ENCODE measurements at regions not wholly inside any gene's neighbourhood (a gene's known extent, or its start where the extent isn't known, plus 50 kb on each side); places are given as distances from the start of the nearest gene placed in this dataset.

DNA sequence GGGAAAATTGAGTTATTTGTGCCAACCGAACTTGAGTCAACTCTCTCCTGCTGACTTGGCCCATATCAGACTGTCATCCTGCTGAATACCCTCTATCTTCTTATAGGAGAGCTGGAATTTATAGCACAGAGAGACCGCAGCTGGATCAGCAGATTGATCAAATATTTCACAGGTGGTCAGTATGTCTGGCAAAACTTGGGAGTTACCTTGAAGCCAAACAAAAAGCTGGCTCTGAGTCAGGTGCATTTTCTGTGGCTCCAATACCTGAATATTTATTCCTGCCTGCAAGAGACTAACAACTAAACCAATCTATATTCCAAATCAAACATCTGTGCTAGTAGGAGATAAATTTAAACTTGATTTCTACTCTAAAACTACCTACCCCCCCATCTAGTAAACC lies 752.1 kb upstream of the ALCAM start:
- DNase-seq (ENCODE audit: low read depth, low spot score), result no peak

DNA sequence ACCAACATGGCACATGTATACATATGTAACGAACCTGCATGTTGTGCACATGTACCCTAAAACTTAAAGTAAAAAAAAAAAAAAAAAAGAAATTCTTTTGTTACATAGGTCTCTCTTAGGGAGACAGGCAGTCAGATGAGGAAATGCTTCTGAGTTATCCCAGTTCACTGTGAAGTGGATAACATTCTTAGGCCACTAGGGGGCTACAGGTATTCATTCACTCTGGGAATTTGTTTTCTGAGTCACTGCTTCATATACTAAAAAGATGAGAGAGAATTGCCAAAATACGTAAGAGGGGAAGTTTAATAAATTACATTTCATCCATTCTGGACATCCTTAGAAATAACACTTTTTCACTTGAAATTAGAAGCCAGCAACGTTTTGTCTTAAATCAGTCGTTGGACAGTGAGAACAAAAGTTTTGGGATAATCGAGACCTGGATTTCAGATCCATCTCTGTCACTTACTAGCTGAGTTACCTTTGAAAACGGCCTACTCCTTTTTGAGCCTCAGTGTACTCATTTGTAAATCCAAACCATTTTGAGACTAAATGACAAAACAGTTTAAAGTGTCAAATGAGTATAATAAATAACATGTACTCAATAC lies 738.4 kb upstream of the ALCAM start:
- DNase-seq (ENCODE audit: low read depth, low spot score), result peak; percentile 20

DNA sequence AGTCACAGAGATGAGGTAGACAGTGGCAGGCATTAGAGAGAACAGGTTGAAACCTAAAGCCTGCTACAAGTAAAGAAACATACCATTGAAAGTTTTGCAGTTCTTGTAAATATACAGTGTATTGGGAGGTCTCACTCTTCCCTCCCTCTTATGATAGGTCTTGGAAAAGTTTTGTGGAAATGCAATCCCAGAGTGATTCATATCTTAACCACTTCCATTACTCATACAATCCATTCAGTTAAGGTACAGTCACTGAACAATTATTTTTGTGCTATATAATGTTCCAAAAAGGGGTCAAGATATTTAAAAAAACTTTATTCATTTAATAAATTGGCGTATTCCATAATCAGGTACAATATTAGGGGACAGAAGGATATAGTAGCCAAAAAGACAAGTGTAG lies 737.7 kb upstream of the ALCAM start:
- no peak for DNase-seq (ENCODE audit: low read depth, low spot score)

DNA sequence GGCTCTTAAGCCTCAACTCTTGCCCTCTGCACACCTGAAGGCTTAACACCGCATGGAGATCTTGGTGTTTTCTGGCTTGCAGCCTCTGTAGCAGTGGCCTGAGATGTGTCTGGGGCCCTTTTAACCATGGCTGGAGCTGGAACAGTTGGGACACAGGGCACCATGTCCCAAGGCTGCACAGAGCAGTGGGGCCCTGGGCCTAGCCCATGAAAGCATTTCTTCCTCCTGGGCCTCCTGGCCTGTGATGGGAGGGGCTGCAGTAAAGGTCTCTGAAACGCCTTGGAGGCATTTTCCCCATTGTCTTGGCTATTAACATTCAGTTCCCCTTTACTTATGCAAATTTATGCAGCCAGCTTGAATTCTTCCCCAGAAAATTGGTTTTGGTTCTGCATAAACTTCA lies 735.5 kb upstream of the ALCAM start:
- DNase-seq (ENCODE audit: low read depth, low spot score), result no peak

DNA sequence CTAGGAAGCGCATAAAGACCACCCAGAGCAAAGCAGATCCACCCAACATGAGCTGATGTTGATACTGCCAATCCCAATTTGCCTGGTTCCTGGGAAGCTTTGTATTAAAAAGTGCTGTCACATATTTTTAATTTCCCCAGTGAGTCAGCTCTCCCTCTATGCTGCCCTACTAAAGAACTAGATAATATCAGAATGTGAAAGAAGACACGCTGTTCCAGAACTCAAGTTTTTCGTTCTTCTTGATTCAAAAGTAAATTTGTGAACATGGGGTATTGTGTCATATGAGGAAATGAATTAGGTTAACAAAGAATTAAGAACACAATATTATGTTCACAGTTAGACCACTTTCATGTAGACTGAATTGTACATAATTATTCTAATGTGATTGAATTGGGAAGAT lies 734.2 kb upstream of the ALCAM start:
- DNase-seq (ENCODE audit: low read depth, low spot score), result no peak

DNA sequence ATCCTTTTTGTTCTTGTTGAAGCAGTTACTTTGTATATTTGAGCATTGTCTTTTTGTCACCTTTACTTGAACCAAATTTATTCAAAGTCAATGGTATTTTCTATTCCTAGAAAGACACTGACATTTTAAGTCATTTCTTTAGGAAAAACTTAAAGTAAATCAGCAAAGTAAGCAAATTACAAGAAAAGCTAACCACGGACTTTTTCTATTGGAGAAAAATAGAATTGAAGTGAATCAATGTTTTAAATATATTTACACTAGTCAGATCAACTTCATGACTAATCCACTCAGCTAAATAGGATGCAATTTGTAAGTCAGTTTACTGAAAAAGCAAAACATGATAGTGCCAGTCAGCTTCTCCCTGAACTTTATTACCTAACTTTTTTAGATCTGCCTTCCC lies 733.8 kb upstream of the ALCAM start:
- DNase-seq (ENCODE audit: low read depth, low spot score), result no peak

DNA sequence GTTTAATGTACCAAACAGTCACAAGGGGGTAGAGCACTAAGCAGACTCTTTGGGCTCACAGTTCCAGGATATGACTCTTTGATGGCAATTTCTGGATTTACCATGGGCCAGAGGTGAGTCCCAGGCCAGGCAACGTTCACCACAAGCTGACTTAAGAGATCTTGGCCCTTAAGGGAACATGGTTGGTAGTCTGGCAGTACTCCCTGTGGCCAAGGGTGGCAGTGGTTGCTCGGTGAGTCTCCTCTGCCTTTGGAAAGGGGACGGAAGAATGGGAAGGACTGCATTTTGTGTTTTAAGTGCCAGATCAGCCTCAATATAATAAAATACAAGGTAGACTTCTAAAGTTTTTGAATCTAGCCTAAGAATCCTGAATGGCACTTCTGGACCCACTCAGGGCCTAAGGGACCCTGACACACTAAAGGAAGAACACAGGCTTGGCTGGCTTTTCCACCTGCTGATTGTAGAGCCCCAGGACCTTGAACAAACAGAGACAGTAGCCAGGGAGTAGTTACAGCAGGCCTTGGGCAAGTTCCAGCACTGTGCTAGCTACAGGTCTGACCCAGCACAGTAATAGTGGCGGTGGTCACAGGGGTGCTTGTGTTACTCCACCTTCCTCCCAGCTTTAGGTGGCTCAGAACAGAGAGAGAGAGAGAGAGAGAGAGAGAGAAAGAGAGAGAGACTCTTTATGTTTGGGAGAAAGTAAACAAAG lies 730.7 kb upstream of the ALCAM start:
- DNase-seq (ENCODE audit: low read depth, low spot score), result no peak

DNA sequence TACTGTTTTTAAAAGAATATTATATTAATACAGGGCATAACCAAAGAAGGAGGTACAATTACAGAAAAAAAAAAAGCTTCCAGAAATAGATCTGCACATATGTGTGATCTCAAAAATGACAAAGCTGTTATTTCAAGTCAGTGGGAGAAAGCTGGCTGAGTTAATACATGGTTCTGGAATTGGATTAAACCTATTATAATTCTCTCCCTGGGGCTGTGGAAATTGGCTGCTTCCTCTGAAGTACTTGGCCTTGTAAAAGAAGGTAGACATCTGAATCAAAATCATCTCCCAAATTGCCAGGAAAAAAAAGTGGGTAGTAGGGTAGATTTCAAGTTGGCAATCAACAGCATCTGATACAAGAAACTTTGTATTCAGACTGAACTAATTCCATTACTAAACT lies 723.9 kb upstream of the ALCAM start:
- DNase-seq (ENCODE audit: low read depth, low spot score), result no peak

DNA sequence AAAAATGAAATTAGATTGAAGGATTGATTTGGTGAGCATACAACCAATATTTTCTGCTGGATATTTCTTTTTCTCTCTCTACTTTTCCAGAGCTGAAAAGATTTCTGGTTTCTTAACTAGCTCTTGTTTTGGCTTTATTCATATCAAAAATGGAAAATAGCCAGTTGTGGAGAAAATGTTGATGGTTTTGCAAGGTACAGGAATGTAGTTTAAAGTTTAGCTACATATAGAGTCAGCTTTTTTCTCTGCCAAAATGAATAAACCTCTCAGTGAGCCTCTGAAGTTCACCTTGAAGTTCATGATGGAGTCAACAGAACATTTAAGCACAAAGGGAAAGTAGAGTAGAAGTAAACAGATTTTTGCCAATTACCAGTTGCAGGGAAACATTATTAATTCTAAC lies 720.5 kb upstream of the ALCAM start:
- DNase-seq (ENCODE audit: low read depth, low spot score), result no peak

DNA sequence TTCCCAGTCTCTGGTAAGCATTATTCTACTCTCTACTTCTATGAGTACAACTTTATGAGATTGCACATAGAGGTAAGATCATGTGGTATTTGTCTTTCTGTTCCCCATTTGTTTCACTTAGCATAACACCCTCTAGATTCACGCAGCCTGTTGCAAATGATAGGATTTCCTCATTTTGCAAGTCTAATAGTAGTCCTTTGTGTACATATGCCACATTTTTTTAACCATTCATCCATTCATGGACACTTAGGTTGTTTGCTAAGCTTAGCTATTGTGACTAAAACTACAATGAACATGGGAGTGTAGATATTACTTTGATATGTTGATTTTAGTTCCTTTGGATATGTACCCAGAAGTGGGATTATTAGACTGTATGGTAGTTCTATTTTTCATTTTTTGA lies 717.9 kb upstream of the ALCAM start:
- no peak for DNase-seq (ENCODE audit: low read depth, low spot score)

DNA sequence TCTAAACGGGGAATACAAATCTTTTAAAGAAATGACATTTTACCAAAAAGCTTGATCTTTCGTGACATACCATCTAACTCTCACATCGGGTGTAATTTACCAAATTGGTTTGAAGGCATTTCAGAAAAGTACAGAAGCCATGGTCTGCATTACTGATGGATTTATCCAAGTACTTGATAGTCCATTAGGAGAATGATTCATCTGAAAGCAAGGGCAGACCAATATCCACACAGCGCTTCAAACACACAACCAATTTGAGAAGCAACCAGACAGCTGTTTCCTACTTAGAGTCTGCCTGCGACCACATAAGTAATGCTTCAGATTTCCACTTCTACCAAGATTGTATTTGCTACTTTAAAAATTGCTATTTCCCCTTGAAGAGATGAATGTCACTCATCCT lies 697.6 kb upstream of the ALCAM start:
- DNase-seq (ENCODE audit: low read depth, low spot score), result no peak

DNA sequence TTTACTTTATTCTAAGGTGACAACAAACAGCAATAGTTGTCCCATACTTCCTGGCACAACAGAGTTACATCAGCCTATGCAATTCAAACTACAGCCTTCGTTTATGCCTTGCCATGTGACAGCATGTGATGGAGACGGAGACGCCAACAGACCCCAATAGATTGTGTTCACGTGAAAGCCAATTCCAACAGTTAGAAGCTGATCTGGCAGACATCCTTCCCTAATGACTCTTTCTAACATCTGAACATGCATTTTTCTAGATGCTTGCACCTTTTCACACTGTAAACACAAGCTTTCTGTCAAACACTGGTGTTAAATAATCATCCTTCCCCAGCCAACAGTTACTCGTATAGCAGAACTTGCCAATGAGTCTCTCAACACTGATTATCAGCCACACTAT lies 694.4 kb upstream of the ALCAM start:
- no peak for DNase-seq (ENCODE audit: low read depth, low spot score)

DNA sequence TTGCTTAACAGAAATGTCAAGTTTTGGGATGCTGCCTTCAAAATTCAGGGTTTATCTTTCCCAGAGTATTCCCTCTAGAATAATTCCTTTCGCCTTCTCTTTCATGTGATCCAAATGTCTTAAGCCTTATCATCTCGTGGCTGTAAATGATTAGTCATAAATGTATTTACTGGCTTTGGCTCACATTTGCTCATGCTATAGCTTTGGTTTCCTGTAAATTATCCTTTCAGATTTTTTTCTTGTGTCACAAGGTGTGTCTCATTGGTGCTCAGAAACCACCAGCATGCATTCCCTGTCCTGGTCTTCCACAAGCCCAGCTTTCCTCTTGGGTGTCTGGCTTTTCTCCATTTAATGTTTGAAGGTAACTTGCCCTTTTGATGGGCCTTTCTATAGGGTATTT lies 692.7 kb upstream of the ALCAM start:
- DNase-seq (ENCODE audit: low read depth, low spot score), result no peak

DNA sequence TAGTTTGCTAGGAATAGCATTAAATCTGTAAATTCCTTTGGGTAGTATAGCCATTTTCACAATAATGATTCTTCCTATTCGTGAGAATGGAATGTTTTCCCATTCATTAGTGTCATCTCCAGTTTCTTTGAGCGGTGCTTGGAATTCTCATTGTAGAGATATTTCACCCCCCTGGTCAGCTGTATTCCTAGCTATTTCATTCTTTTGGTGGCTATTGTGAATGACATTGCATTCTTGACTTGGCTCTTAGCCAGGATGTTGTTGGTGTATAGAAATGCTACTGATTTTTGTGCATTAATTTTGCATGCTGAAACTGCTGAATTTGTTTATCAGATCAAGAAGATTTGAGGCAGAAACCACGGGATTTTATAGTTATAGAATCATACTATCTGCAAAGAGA lies 690.5 kb upstream of the ALCAM start:
- no peak for DNase-seq (ENCODE audit: low read depth, low spot score)

DNA sequence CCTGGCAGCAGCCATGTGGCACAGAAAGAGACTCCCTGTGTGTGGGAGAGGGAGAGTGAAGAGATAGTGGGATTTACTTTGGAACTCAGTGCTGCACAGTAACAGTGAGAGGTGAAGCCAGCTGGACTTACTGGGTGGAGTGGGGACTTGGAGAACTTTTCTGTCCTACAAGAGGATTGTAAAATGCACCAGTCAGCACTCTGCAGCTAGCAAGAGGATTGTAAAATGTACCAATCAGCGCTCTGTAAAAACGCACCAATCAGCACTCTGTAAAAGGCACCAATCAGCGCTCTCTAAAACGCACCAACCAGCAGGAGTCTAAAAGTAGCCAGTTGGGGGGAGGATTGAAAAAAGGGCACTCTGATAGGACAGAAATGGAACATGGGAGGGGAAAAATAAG lies 688.8 kb upstream of the ALCAM start:
- no peak for DNase-seq (ENCODE audit: low read depth, low spot score)

DNA sequence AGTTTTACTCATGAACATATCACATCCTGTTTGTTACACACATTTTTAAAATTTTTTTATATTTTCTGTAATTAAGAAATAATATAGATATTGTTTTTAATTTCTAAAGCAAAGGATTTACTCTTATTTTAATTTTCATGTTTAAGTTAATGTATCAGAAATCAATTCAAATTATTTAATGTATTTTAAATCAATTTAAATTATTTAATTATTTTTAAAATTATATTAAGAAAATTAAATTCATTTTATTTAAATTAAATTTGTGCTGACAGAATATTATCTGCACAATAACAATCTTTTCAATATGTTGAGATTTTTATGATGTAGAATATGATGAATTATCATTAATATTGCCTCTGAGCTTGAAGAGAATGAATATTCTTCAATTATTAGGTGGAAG lies 681.2 kb upstream of the ALCAM start:
- no peak for DNase-seq (ENCODE audit: low read depth, low spot score)

DNA sequence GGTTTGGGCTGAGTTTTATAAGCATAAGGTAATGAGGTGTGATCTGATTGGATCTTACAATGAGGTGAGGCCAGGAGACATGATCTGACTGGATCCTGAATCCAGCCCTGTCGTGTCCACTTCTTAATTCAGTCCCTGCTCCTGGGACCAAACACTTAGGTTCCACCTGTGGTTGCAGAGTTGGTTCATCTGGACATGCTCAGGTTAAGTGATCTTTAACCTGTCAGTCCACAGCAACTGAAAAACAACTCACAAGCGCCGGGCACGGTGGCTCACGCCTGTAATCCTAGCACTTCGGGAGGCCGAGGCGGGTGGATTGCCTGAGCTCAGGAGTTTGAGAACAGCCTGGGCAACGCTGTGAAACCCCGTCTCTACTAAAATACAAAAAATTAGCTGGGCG lies 679.3 kb upstream of the ALCAM start:
- DNase-seq (ENCODE audit: low read depth, low spot score), result no peak

DNA sequence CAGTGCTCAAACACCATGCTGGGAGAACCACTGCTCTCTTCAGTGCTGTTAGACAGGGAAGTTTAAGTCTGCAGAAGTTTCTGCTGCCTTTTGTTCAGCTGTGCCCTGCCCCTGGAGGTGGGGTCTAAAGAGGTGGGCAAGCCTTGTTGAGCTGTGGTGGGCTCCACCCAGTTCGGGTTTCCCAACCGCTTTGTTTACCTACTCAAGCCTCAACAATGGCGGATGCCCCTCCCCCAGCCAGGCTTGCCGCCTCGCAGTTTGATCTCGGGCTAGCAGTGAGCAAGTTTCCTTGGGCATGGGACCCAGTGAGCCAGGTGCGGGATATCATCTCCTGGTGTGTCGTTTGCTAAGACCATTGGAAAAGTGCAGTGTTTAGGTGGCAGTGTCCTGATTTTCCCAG lies 670.2 kb upstream of the ALCAM start:
- DNase-seq (ENCODE audit: low read depth, low spot score), result no peak

DNA sequence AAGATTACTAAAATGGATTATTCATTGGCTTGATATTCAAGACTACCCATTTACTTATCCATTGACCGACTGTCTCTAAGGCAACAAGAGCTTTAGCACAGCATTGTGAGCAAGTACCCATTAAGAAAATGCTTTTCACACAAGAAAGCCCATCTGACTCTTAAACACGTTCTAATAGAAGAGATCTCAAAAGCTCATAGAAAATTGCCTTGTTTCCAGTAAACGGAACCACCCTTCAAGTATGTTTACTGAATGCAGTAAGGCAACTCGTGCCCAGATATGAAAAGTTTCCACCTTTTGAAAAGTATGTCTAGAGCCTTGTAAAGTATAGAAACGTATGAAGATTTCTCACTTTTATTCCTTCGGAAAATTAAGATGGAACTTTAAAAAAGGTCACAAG lies 655.3 kb upstream of the ALCAM start:
- DNase-seq (ENCODE audit: low read depth, low spot score), result no peak

DNA sequence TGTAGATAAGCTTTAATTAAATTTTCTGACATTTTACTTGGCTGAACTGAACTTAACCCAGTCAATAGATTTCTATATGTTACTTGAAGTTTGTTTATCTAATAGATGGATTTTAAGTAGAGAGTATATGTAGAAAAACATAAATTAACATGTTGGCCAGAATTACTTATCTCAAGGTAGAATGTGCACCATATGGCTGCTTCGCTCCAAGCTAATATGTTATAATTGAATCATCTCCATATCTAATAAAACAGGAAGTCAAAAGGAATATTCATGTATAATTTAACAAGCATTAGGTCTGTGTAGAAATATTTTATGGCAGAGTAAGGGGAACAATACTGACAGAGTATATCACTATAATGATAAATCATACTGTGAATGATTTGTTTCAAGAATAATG lies 650.7 kb upstream of the ALCAM start:
- no peak for DNase-seq (ENCODE audit: low read depth, low spot score)

DNA sequence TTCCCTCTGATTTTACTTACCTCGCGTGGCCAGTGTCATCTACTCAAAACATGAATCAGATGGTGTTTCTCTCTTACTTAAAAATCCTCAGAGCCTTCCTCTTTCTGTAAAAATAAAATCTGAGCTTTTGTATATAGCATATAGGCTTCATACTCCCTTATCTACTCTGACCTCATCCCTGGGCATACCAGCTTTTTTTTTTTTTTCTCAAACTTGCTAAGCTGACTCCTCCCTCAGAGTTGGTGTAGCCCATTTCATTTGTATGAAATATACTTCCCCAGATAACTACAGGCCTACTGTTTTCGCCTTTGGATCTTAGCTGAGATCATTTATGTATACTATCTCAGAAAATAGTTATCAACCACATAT lies 648.9 kb upstream of the ALCAM start:
- DNase-seq (ENCODE audit: low read depth, low spot score), result no peak

DNA sequence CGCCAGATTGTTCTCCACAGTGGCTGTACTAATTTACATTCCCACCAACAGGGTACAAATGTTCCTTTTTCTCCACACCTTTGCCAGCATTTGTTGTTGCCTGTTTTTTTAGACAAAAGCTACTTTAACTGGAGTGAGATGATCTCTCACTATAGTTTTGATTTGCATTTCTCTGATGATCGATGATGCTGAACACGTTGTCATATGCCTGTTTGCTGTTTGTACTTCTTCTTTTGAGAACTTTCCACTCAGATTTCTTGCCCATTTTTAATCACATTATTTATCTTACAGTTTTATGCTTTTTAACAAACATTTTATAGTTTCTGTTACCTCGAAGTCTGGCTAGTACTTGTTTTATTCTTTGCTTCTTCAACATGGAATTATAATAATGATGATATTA lies 643.7 kb upstream of the ALCAM start:
- DNase-seq (ENCODE audit: low read depth, low spot score), result no peak

DNA sequence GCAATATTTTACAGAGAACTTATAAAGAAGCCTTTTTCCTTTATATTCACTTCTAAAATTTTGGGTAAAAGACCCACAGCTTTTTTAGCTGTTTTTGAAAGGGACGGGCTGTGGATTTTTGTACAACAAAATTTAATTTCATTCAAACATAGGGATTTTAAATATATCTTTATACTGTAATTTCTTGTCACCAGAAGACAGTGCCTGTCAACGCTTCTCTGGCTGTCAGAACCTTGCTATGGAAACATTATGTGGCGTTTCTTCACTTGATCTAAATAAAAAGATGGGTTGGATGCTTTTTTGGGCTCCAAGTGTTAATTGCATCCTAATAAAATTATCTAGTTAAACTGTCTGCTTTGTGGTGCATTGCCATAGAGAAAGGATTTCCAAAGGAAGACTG lies 635.6 kb upstream of the ALCAM start:
- DNase-seq (ENCODE audit: low read depth, low spot score), result no peak

DNA sequence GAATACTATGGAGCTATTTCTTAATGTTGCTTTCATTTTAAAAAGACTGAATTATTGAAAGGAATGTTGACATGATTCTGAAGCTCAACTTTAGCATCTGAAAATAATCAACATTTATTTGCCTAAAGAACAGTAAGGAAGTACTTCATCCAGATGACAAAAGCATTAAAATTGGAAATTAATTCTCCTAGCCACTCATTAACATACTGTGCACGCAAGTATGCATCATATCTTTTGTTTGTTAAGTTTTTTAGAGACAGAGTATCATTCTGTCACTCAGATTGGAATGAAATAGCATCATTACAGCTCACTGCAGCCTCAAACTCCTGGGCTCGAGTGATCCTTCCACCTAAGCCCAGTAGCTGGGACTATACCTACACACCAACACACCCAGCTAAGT lies 632.1 kb upstream of the ALCAM start:
- DNase-seq (ENCODE audit: low read depth, low spot score), result no peak
